CD8-positive, alpha-beta memory T cell (primary cell): ENCODE measurements at regions not wholly inside any gene's neighbourhood (a gene's known extent, or its start where the extent isn't known, plus 50 kb on each side); places are given as distances from the start of the nearest gene placed in this dataset.

Source experiments
- CTCF ChIA-PET: fragments of 350-600 bp; sonication (Branson Sonifier 250); formaldehyde crosslinking; loops from one replicate; lab custom pipeline; 2021; ENCODE audit warnings: antibody characterized with exemption; lab: Charles Lee
- POLR2A ChIA-PET: fragments of 350-600 bp; sonication (Branson Sonifier 250); formaldehyde crosslinking; loops from one replicate; lab custom pipeline; 2021; ENCODE audit warnings: antibody characterized with exemption; lab: Charles Lee
- DNase-seq, 5 donors: peaks; one replicate each; pipeline versions ENCODE4 v3.0.0 to v3.0.0-alpha.2; 2020 to 2022; ENCODE audit warnings: mixed read lengths in 1 of 5
- H3K27ac ChIP-seq: one replicate; pipeline ENCODE4 v1.7.0; 2013; ENCODE audit warnings: low read depth, mild to moderate bottlenecking, low read length, moderate library complexity
- H3K27me3 ChIP-seq: 2 replicates; pipeline ENCODE4 v1.7.0; 2013; ENCODE audit warnings: low read length, mild to moderate bottlenecking; ENCODE audit not compliant: insufficient read depth, poor library complexity, severe bottlenecking
- H3K36me3 ChIP-seq: 2 replicates; pipeline ENCODE4 v1.7.0; 2013; ENCODE audit warnings: mild to moderate bottlenecking, low read length, moderate library complexity; ENCODE audit not compliant: insufficient read depth
- H3K4me1 ChIP-seq: 2 replicates; pipeline ENCODE4 v1.7.0; 2013; ENCODE audit warnings: mild to moderate bottlenecking, low read length, moderate library complexity; ENCODE audit not compliant: insufficient read depth
- H3K4me3 ChIP-seq: 2 replicates; pipeline ENCODE4 v1.7.0; 2013; ENCODE audit warnings: mild to moderate bottlenecking, low read length
- H3K9me3 ChIP-seq: 2 replicates; pipeline ENCODE4 v1.7.0; 2013; ENCODE audit warnings: mild to moderate bottlenecking, low read length
- H3K27ac Mint-ChIP-seq, 8 donors: one replicate each; pipeline ENCODE4 v1.8.0; 2020 to 2021; ENCODE audit warnings: mixed read lengths in 8 of 8, mild to moderate bottlenecking in 6 of 8, inconsistent platforms in 3 of 8, moderate library complexity in 3 of 8
- H3K27me3 Mint-ChIP-seq, 2 donors: one replicate each; pipeline ENCODE4 v1.8.0; 2020 to 2021; ENCODE audit warnings: mixed read lengths in 2 of 2, mild to moderate bottlenecking in 1 of 2, moderate library complexity in 1 of 2
- H3K36me3 Mint-ChIP-seq, 3 donors: one replicate each; pipeline ENCODE4 v1.8.0; 2020 to 2021; ENCODE audit warnings: mixed read lengths in 3 of 3, inconsistent platforms in 1 of 3, mild to moderate bottlenecking in 1 of 3
- H3K4me1 Mint-ChIP-seq, 3 donors: one replicate each; pipeline ENCODE4 v1.8.0; 2020 to 2021; ENCODE audit warnings: mixed read lengths in 3 of 3, inconsistent platforms in 1 of 3, mild to moderate bottlenecking in 1 of 3
- H3K4me3 Mint-ChIP-seq, 7 donors: one replicate each; pipeline ENCODE4 v1.8.0; 2020 to 2021; ENCODE audit warnings: mixed read lengths in 7 of 7, mild to moderate bottlenecking in 6 of 7, moderate library complexity in 4 of 7, inconsistent platforms in 2 of 7
- H3K9me3 Mint-ChIP-seq, 5 donors: one replicate each; pipeline ENCODE4 v1.8.0; 2020 to 2022; ENCODE audit warnings: mixed read lengths in 5 of 5, mild to moderate bottlenecking in 3 of 5, moderate library complexity in 2 of 5, inconsistent platforms in 1 of 5

DNA sequence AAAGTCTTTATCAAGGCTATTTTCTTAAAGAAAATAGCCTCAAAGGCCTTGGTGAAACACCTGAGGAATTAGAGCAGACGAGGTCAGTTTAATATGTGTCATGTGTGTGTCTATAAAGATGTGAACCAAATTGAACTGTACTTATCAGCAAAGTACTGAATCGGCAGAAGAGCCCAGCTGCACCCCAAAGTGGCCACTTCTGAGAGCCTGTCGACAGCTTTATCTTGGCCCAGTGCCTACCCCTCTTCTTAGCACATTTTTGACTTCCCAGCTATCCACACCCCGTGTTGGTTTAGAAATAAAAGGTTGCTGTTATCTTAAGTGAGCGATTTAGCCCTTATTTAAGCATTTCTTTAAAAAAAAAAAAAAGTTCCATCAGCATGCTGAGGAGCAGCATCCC, 329.7 kb downstream of the FBXW7 start:
- H3K4me3 ChIP-seq: no peak overlapping the region
- H3K27me3 Mint-ChIP-seq: peaks cover 18 to 49% of the 10 kb centered on the region in 2 donors
- H3K27ac Mint-ChIP-seq: no peak overlapping the region
- POLR2A ChIA-PET: no interaction called here
- no peaks in the 10 kb centered on the region for H3K4me1 Mint-ChIP-seq
- peaks cover 0 to 20% (median 0%) of the 10 kb centered on the region in 3 donors for H3K36me3 Mint-ChIP-seq
- peaks cover 0 to 2% (median 0%) of the 10 kb centered on the region in 5 donors for H3K9me3 Mint-ChIP-seq
- no peaks in the 10 kb centered on the region for H3K9me3 ChIP-seq
- CTCF ChIA-PET: no interaction called here
- H3K4me1 ChIP-seq: no peaks in the 10 kb centered on the region
- DNase-seq: no peak
- H3K4me3 Mint-ChIP-seq: no peak overlapping the region
- no peaks in the 10 kb centered on the region for H3K36me3 ChIP-seq
- no peak overlapping the region for H3K27ac ChIP-seq
- no peaks in the 10 kb centered on the region for H3K27me3 ChIP-seq

DNA sequence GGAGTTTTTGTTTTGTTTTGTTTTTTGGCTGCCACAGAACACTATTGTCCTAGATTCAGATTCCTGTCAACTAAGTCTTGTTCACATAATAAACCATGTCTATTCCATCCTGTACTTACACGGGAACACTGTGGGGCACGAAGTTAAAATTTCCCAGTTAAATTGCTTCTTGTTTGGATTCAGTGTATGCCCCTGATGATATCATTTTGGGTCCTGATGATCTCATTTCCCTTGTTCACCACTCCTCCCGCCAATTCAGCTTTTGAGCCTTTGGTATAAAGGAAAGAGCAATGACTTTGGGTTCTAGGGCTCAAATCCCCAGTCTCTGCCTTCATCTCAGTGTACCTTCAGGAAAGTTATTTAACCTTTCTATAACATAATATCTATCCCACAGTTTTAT, 333.5 kb downstream of the FBXW7 start:
- Mint-ChIP-seq H3K4me3 (no peak overlapping the region), H3K9me3 (peaks cover 0 to 2% (median 0%) of the 10 kb centered on the region in 5 donors), H3K27ac (no peak overlapping the region), H3K4me1 (no peaks in the 10 kb centered on the region), H3K36me3 (peaks cover 0 to 17% (median 0%) of the 10 kb centered on the region in 3 donors), H3K27me3 (peaks cover 8 to 23% of the 10 kb centered on the region in 2 donors)
- no peak for DNase-seq
- ChIA-PET CTCF (no interaction called here), POLR2A (no interaction called here)
- no peaks in the 10 kb centered on the region for H3K36me3 ChIP-seq
- no peak overlapping the region for H3K4me3 ChIP-seq
- H3K4me1 ChIP-seq: no peaks in the 10 kb centered on the region
- no peaks in the 10 kb centered on the region for H3K9me3 ChIP-seq
- no peak overlapping the region for H3K27ac ChIP-seq
- no peaks in the 10 kb centered on the region for H3K27me3 ChIP-seq

DNA sequence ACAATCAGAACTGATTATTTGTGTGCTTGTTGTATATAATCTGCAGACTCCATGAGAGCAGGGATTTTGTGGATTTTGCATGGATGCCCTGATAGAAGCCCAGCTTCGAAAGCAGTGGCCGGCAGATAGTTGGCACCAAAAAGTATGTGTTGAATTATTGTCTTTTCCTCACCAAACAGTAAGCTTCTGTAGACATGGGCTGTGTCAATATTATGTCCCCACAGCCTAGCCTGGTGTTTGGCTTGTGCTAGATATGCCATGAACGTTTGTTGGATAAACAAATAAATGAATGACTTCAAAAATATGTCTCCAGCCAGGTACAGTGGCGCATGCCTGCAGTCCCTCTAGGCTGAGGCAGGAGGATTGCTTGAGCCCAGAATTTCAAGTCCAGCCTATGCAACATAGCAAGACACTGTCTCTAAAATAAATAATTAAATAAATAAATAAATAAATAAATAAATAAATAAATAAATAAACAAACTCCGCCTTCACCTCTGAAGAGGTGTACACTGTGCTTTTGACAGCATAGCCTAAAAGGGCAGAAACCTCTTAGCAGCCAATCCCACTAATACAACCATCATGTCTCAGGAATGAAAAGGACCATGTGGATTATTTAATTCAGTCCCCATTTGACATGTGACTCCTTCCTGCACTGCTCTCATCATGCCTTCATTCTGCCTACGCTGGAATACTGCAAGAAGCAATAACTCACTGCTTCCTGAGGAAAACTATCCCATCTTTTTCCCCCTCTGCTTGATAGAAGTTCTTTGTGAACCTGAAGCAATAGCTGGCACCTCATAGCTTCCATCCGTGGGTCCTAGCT, 335.2 kb downstream of the FBXW7 start:
- no peak for DNase-seq
- Mint-ChIP-seq H3K4me3 (peak overlapping the region in 1 of 7 donors; percentile 36), H3K4me1 (no peaks in the 10 kb centered on the region), H3K9me3 (peaks cover 0 to 2% (median 0%) of the 10 kb centered on the region in 5 donors), H3K27me3 (peaks cover 7 to 15% of the 10 kb centered on the region in 2 donors), H3K36me3 (peaks cover 0 to 11% (median 2%) of the 10 kb centered on the region in 3 donors), H3K27ac (peak overlapping the region in 2 of 8 donors; percentile 47 to 52)
- ChIA-PET CTCF (no interaction called here), POLR2A (no interaction called here)
- Histone ChIP-seq H3K4me3 (no peak overlapping the region), H3K9me3 (no peaks in the 10 kb centered on the region), H3K27ac (no peak overlapping the region), H3K27me3 (no peaks in the 10 kb centered on the region), H3K36me3 (no peaks in the 10 kb centered on the region), H3K4me1 (no peaks in the 10 kb centered on the region)

DNA sequence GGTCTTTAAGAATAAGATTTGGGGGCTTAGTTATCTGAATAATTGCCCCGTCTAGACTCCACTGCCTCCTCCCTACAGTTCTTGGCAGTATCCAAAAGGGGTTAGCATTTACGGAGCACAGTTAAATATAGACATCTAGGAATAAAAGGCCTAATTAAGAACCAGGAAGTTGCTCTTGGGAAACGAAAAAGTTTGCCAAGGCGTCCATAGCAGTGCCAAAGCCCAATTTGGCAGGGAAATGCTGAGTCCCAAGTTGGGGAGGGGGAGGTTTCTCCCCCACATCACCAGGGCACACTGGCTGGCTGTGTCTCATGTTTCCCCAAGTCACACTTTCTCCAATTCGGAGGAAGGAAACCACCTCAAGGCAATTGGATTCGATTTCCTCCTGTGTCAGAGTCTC, 338.7 kb downstream of the FBXW7 start:
- H3K4me1 ChIP-seq: no peaks in the 10 kb centered on the region
- no peaks in the 10 kb centered on the region for H3K27me3 ChIP-seq
- H3K36me3 ChIP-seq: no peaks in the 10 kb centered on the region
- H3K4me3 ChIP-seq: no peak overlapping the region
- Mint-ChIP-seq H3K36me3 (peaks cover 0 to 6% (median 2%) of the 10 kb centered on the region in 3 donors), H3K4me3 (no peak overlapping the region), H3K27ac (no peak overlapping the region), H3K4me1 (no peaks in the 10 kb centered on the region), H3K27me3 (peaks cover 0 to 2% of the 10 kb centered on the region in 2 donors), H3K9me3 (peaks cover 0 to 6% (median 2%) of the 10 kb centered on the region in 5 donors)
- CTCF ChIA-PET: no interaction called here
- POLR2A ChIA-PET: no interaction called here
- no peak overlapping the region for H3K27ac ChIP-seq
- no peaks in the 10 kb centered on the region for H3K9me3 ChIP-seq
- DNase-seq: no peak

DNA sequence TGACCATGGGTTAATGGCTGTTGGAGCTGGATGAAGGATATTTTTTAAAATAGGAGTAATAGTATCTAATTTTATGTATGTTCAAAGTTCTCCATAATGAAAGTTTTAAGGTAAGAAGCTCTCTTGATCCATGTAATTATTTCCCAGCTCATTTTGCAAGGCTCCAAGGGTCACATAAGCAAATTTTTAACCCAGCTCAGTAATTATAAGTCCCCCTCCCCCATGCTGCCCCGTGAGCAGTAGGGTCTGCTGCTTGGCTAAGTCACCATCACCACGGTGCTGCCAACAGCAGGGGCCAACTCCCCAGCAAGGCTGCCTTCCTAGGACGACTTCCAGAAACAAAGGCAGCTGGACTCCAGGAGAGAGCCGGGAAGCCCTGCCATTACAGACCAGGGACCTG, 340.0 kb downstream of the FBXW7 start:
- H3K9me3 Mint-ChIP-seq: peaks cover 0 to 6% (median 2%) of the 10 kb centered on the region in 5 donors
- Histone ChIP-seq H3K9me3 (no peaks in the 10 kb centered on the region), H3K27ac (no peak overlapping the region), H3K4me3 (no peak overlapping the region), H3K36me3 (no peaks in the 10 kb centered on the region), H3K27me3 (no peaks in the 10 kb centered on the region), H3K4me1 (no peaks in the 10 kb centered on the region)
- DNase-seq: no peak
- no peaks in the 10 kb centered on the region for H3K4me1 Mint-ChIP-seq
- POLR2A ChIA-PET: no interaction called here
- no peak overlapping the region for H3K27ac Mint-ChIP-seq
- H3K4me3 Mint-ChIP-seq: peak overlapping the region in 1 of 7 donors; percentile 13
- peaks cover 0 to 2% of the 10 kb centered on the region in 2 donors for H3K27me3 Mint-ChIP-seq
- peaks cover 0 to 6% (median 2%) of the 10 kb centered on the region in 3 donors for H3K36me3 Mint-ChIP-seq
- CTCF ChIA-PET: no interaction called here

DNA sequence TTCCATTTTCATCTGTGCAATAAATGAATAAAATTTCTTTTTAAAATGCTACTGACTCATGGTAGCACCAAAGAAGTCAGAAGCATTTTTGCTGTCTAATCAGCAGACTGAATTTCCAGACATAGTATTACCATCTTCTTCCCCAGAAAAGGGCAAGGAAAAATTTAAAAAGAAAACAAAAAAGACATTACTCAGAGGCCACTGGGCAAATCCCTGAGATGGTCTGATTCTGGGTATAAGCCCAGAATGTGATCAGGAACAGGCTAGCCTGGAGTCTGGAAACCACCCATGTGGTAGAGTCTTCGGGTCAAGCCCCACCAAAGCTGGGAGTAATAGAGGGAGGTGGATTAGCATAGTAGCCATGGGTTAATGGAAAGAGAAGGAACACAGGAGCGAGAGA, 342.8 kb downstream of the FBXW7 start:
- Mint-ChIP-seq H3K4me1 (peaks cover 6 to 9% (median 7%) of the 10 kb centered on the region in 3 donors), H3K36me3 (peaks cover 0 to 6% (median 2%) of the 10 kb centered on the region in 3 donors), H3K27me3 (peaks cover 0 to 2% of the 10 kb centered on the region in 2 donors), H3K4me3 (no peak overlapping the region), H3K9me3 (peaks cover 0 to 6% (median 2%) of the 10 kb centered on the region in 5 donors), H3K27ac (no peak overlapping the region)
- Histone ChIP-seq H3K27ac (no peak overlapping the region), H3K36me3 (no peaks in the 10 kb centered on the region), H3K9me3 (no peaks in the 10 kb centered on the region), H3K27me3 (no peaks in the 10 kb centered on the region), H3K4me3 (no peak overlapping the region), H3K4me1 (peaks cover 6% of the 10 kb centered on the region)
- ChIA-PET CTCF (no interaction called here), POLR2A (no interaction called here)
- DNase-seq: no peak

DNA sequence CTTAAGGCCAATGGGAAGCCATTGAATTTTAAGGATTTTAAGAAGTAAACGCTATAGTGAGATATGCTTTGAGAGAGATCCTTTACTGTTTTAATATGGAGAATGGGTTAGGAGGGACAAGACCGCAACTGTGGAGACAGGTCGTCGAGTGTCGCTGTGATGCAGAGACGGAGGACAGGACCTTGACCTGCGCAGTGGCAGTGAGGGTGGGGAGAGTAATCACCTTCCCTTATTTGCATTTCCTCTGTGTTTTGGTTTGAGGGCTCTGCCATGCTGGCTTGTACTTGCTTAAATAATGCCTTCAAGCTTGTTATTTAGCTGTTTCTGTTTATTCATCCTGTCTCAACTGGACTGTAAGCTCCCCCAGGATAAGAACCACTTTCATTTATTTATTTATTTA, 345.0 kb downstream of the FBXW7 start:
- Histone ChIP-seq H3K4me1 (peaks cover 6% of the 10 kb centered on the region), H3K36me3 (no peaks in the 10 kb centered on the region), H3K27ac (no peak overlapping the region), H3K27me3 (no peaks in the 10 kb centered on the region), H3K9me3 (no peaks in the 10 kb centered on the region), H3K4me3 (no peak overlapping the region)
- Mint-ChIP-seq H3K27me3 (peaks cover 0 to under 1% of the 10 kb centered on the region in 2 donors), H3K4me3 (no peak overlapping the region), H3K4me1 (peaks cover 7 to 9% (median 8%) of the 10 kb centered on the region in 3 donors), H3K36me3 (peaks cover 0 to 6% (median 0%) of the 10 kb centered on the region in 3 donors), H3K27ac (no peak overlapping the region), H3K9me3 (peaks cover 0 to 6% (median 2%) of the 10 kb centered on the region in 5 donors)
- POLR2A ChIA-PET: no interaction called here
- no peak for DNase-seq
- CTCF ChIA-PET: interaction anchor here (0.7 kb wide), 1 partner anchor 8 kb away, joined by 5 read pairs; no protein-coding TSS in a partner anchor

DNA sequence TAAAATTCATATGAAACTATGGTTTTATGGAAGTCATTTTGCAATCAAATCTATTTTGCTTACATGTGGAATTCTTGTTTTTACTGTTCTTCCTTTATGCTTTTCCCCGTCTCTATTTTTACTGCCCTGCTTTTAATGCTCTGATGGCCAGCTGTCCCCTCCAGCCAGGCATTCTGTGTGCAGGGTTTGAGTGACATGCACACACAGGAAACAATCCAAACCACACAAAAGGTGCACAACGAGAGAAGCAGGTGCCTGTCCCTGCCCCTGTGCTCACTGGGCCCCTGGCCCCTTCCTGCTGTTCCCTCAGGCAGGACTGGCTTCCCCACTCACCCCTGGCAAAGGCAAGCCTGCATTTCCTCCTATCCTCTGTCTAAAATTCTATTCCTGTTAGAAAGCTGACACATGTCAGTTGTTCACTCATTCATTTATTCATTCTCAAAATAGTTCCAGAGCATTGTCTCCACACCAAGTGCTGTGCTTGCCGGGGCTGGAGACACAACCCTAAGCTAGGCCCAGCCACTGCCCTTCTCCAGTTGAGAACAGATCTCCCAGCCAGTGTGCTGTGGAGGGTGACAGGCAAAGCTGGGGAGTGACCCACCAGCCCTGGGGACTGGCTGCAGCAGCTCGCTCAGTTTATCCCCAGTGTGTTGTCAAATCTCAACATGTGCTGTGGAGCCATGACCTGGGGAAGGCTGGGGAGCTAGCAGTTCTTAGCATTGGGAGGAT, 346.3 kb downstream of the FBXW7 start:
- H3K9me3 ChIP-seq: no peaks in the 10 kb centered on the region
- H3K36me3 ChIP-seq: no peaks in the 10 kb centered on the region
- peaks cover 0 to 1% (median 0%) of the 10 kb centered on the region in 3 donors for H3K36me3 Mint-ChIP-seq
- peak overlapping the region in 3 of 8 donors; percentile 38 to 83 (median 54) for H3K27ac Mint-ChIP-seq
- POLR2A ChIA-PET: no interaction called here
- peaks cover 0 to 5% (median 0%) of the 10 kb centered on the region in 5 donors for H3K9me3 Mint-ChIP-seq
- H3K27me3 Mint-ChIP-seq: no peaks in the 10 kb centered on the region
- H3K4me1 Mint-ChIP-seq: peaks cover 9 to 10% (median 10%) of the 10 kb centered on the region in 3 donors
- H3K4me3 Mint-ChIP-seq: no peak overlapping the region
- no peak overlapping the region for H3K27ac ChIP-seq
- H3K27me3 ChIP-seq: no peaks in the 10 kb centered on the region
- DNase-seq: no peak
- peaks cover 6% of the 10 kb centered on the region for H3K4me1 ChIP-seq
- no peak overlapping the region for H3K4me3 ChIP-seq
- CTCF ChIA-PET: no interaction called here
